ENCODE measurements at regions not wholly inside any gene's neighbourhood (a gene's known extent, or its start where the extent isn't known, plus 50 kb on each side); places are given as distances from the start of the nearest gene placed in this dataset.
A peak's percentile ranks its signal among the peaks of the same experiment; 100 is the strongest.

GRCh38 chr3:177300842-177301241 is 103.6 kb upstream of the TBL1XR1 start:
- intact Hi-C loops (cut with micrococcal nuclease; ENCODE audit: unreplicated experiment), result no loop called here
- H4K20me1 ChIP-seq (ENCODE audit: insufficient read depth), result no peaks in the 10 kb centered on the region
- H3K4me3 ChIP-seq, result no peak overlapping the region
- no peaks in the 10 kb centered on the region for H3K9me2 ChIP-seq (ENCODE audit: insufficient read depth)
- no peaks in the 10 kb centered on the region for H3K79me2 ChIP-seq (ENCODE audit: low read depth)
- TF ChIP-seq EZH2 (IDR thresholded peaks at IDR 0.05; ENCODE audit: low read depth) (no peak), CTCF (conservative IDR thresholded peaks at IDR 0.05) (no peak)
- DNase-seq, result no peak
- peaks cover 11% of the 10 kb centered on the region; the same call in 1 of the 2 replicates for H3F3A ChIP-seq (ENCODE audit: insufficient read depth, low read depth)
- POLR2A ChIA-PET (ENCODE audit: unreplicated experiment), result no interaction called here
- peaks cover 4% of the 10 kb centered on the region for H3K4me1 ChIP-seq (replicated peaks; ENCODE audit: insufficient read depth)
- BruUV-seq (replicated peaks), result no TSS peak
- H3K9me3 ChIP-seq (ENCODE audit: insufficient read depth, low read depth), result 0 out of 2 replicates have a peak, but pooled peaks cover 3% of the 10 kb centered on the region
- H3K4me2 ChIP-seq, result no peak overlapping the region
- CTCF ChIA-PET, result interaction anchor here (0.6 kb wide), 1 partner anchor 107 kb away, joined by 6 read pairs; no protein-coding TSS in a partner anchor
- no peak overlapping the region for H3K27ac ChIP-seq
- H3K36me3 ChIP-seq (ENCODE audit: low read depth), result no peaks in the 10 kb centered on the region
- H3K27me3 ChIP-seq (ENCODE audit: insufficient read depth, low read depth), result no peaks in the 10 kb centered on the region
- H2AFZ ChIP-seq, result no peak overlapping the region

GRCh38 chr3:177306252-177306651 is 109.0 kb upstream of the TBL1XR1 start:
- CTCF ChIA-PET, result no interaction called here
- POLR2A ChIA-PET (ENCODE audit: unreplicated experiment), result no interaction called here
- intact Hi-C loops (cut with micrococcal nuclease; ENCODE audit: unreplicated experiment), result no loop called here

GRCh38 chr3:177307391-177307790 is 110.1 kb upstream of the TBL1XR1 start:
- no peaks in the 10 kb centered on the region for H3K9me2 ChIP-seq (ENCODE audit: insufficient read depth)
- BruUV-seq (replicated peaks), result no TSS peak
- H4K20me1 ChIP-seq (ENCODE audit: insufficient read depth), result no peaks in the 10 kb centered on the region
- peaks cover 6% of the 10 kb centered on the region; the same call in 1 of the 2 replicates for H3F3A ChIP-seq (ENCODE audit: insufficient read depth, low read depth)
- no peak for DNase-seq
- H3K36me3 ChIP-seq (ENCODE audit: low read depth), result no peaks in the 10 kb centered on the region
- POLR2A ChIA-PET (ENCODE audit: unreplicated experiment), result no interaction called here
- intact Hi-C loops (cut with micrococcal nuclease; ENCODE audit: unreplicated experiment), result no loop called here
- no peaks in the 10 kb centered on the region for H3K27me3 ChIP-seq (ENCODE audit: insufficient read depth, low read depth)
- H3K4me1 ChIP-seq (replicated peaks; ENCODE audit: insufficient read depth), result no peaks in the 10 kb centered on the region
- no peak overlapping the region for H3K4me3 ChIP-seq
- H3K27ac ChIP-seq, result no peak overlapping the region
- no peak overlapping the region for H3K4me2 ChIP-seq
- no peak overlapping the region for H2AFZ ChIP-seq
- peaks cover 18% of the 10 kb centered on the region; the same call in 1 of the 2 replicates for H3K9me3 ChIP-seq (ENCODE audit: insufficient read depth, low read depth)
- H3K79me2 ChIP-seq (ENCODE audit: low read depth), result no peaks in the 10 kb centered on the region
- CTCF ChIA-PET, result no interaction called here
- no peak for TF ChIP-seq EZH2 (IDR thresholded peaks at IDR 0.05; ENCODE audit: low read depth)
- no peak for TF ChIP-seq CTCF (conservative IDR thresholded peaks at IDR 0.05)

More at GRCh38 chr3:177306252-177306651, 109.0 kb upstream of the TBL1XR1 start:
- peaks cover 14% of the 10 kb centered on the region; the same call in 1 of the 2 replicates for H3K9me3 ChIP-seq (ENCODE audit: insufficient read depth, low read depth)
- peaks cover 6% of the 10 kb centered on the region; the same call in 1 of the 2 replicates for H3F3A ChIP-seq (ENCODE audit: insufficient read depth, low read depth)
- H3K36me3 ChIP-seq (ENCODE audit: low read depth), result no peaks in the 10 kb centered on the region
- H3K9me2 ChIP-seq (ENCODE audit: insufficient read depth), result no peaks in the 10 kb centered on the region
- H3K27ac ChIP-seq, result no peak overlapping the region
- H3K4me1 ChIP-seq (replicated peaks; ENCODE audit: insufficient read depth), result no peaks in the 10 kb centered on the region
- no peak overlapping the region for H3K4me2 ChIP-seq
- no peaks in the 10 kb centered on the region for H3K79me2 ChIP-seq (ENCODE audit: low read depth)
- no peak overlapping the region for H3K4me3 ChIP-seq
- H4K20me1 ChIP-seq (ENCODE audit: insufficient read depth), result no peaks in the 10 kb centered on the region
- H3K27me3 ChIP-seq (ENCODE audit: insufficient read depth, low read depth), result no peaks in the 10 kb centered on the region
- no TSS peak for BruUV-seq (replicated peaks)
- no peak overlapping the region for H2AFZ ChIP-seq
- TF ChIP-seq CTCF (conservative IDR thresholded peaks at IDR 0.05) (no peak), EZH2 (IDR thresholded peaks at IDR 0.05; ENCODE audit: low read depth) (no peak)
- DNase-seq, result peak in 1 of 2 experiments; percentile 47

All from PC-9 (cell line).